ENCODE measurements at regions not wholly inside any gene's neighbourhood (a gene's known extent, or its start where the extent isn't known, plus 50 kb on each side); places are given as distances from the start of the nearest gene placed in this dataset.

DNA sequence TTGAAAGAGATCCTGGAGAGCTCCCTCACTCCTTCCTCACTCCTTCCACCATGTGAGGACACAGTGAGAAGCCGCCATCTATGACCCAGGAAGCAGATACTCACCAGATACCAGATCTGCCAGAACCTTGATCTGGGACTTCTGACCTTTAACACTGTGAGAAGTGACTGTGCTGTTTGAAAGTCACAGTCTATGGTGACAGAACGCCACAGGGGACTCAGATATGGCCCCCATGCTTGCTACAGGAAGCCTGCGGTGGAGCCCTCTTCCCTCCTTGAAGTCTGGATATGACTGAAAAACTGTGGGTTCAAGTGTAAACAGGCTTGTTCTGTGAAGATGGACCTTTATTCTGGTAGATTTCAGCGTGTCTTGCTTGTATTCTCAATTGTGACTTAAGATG lies 297.8 kb downstream of the KLF6 start:
- TF ChIP-seq CTCF (IDR thresholded peaks at IDR 0.05) = no peak
- TF ChIP-seq POLR2AphosphoS5 (IDR thresholded peaks at IDR 0.05; ENCODE audit: insufficient read depth in 1 of 2, low read depth in 1 of 2) = no peak

Measured in vagina (tissue), 2 donors.